HEK293T (cell line): ENCODE measurements at regions not wholly inside any gene's neighbourhood (a gene's known extent, or its start where the extent isn't known, plus 50 kb on each side); places are given as distances from the start of the nearest gene placed in this dataset.

Experiments used
- CTCF ChIA-PET: fragments of 350-600 bp; formaldehyde crosslinking; extraction: SDS; loops from one replicate; lab custom pipeline; 2021; ENCODE audit warnings: antibody characterized with exemption, inconsistent platforms; lab: Yijun Ruan, JAX
- POLR2A ChIA-PET: fragments of 350-600 bp; formaldehyde crosslinking; extraction: SDS; loops from one replicate; lab custom pipeline; 2020; ENCODE audit warnings: antibody characterized with exemption, inconsistent platforms; lab: Yijun Ruan, JAX
- DNase-seq: peaks from one replicate; pipeline ENCODE4 v3.0.0; 2012; ENCODE audit warnings: mixed read lengths; ENCODE audit errors: extremely low spot score
- ARNT ChIP-seq: fragments of 450-650 bp; IDR thresholded peaks from 2 replicates; pipeline ENCODE4 v1.6.1; 2017; ENCODE audit warnings: mild to moderate bottlenecking
- BHLHE40 ChIP-seq: fragments of 450-650 bp; IDR thresholded peaks from 2 replicates; pipeline ENCODE4 v1.6.1; 2016; ENCODE audit warnings: mild to moderate bottlenecking, moderate library complexity, borderline replicate concordance
- CTBP1 ChIP-seq: fragments of 450-650 bp; IDR thresholded peaks from 2 replicates; pipeline ENCODE4 v1.6.1; 2016; ENCODE audit warnings: borderline replicate concordance
- ELF4 ChIP-seq: fragments of 450-650 bp; IDR thresholded peaks from 2 replicates; pipeline ENCODE4 v1.6.1; 2017; ENCODE audit warnings: antibody characterized with exemption
- FOXA1 ChIP-seq: fragments of 450-650 bp; IDR thresholded peaks from 2 replicates; pipeline ENCODE4 v1.6.1; 2016; ENCODE audit warnings: mild to moderate bottlenecking
- FOXK2 ChIP-seq: fragments of 450-650 bp; IDR thresholded peaks from 2 replicates; pipeline ENCODE4 v1.6.1; 2016; ENCODE audit warnings: mild to moderate bottlenecking
- FOXM1 ChIP-seq: fragments of 450-650 bp; IDR thresholded peaks from 2 replicates; pipeline ENCODE4 v1.6.1; 2017; ENCODE audit warnings: mild to moderate bottlenecking, borderline replicate concordance
- HDGF ChIP-seq: fragments of 450-650 bp; IDR thresholded peaks from 2 replicates; pipeline ENCODE4 v1.6.1; 2017; ENCODE audit warnings: antibody characterized with exemption, borderline replicate concordance
- L3MBTL2 ChIP-seq: fragments of 450-650 bp; conservative IDR thresholded peaks from 2 replicates; pipeline ENCODE4 v1.6.1; 2016; ENCODE audit warnings: mild to moderate bottlenecking
- LEF1 ChIP-seq: fragments of 450-650 bp; IDR thresholded peaks from 2 replicates; pipeline ENCODE4 v1.6.1; 2017; ENCODE audit warnings: mild to moderate bottlenecking, borderline replicate concordance
- NFRKB ChIP-seq: fragments of 450-650 bp; IDR thresholded peaks from 2 replicates; pipeline ENCODE4 v1.6.1; 2016; ENCODE audit warnings: mild to moderate bottlenecking, moderate library complexity
- PKNOX1 ChIP-seq: fragments of 450-650 bp; IDR thresholded peaks from 2 replicates; pipeline ENCODE4 v1.6.1; 2016
- SP1 ChIP-seq: fragments of 450-650 bp; IDR thresholded peaks from 2 replicates; pipeline ENCODE4 v1.6.1; 2017
- SUZ12 ChIP-seq: fragments of 450-650 bp; IDR thresholded peaks from 2 replicates; pipeline ENCODE4 v1.6.1; 2016; ENCODE audit warnings: mild to moderate bottlenecking
- TARDBP ChIP-seq: fragments of 450-650 bp; IDR thresholded peaks from 2 replicates; pipeline ENCODE4 v1.6.1; 2016
- ZNF384 ChIP-seq: fragments of 450-650 bp; IDR thresholded peaks from 2 replicates; pipeline ENCODE4 v1.6.1; 2016

- CTCF ChIA-PET: no interaction called here
- no peak for TF ChIP-seq FOXA1
- TF ChIP-seq BHLHE40: no peak
- TF ChIP-seq SUZ12: no peak
- TF ChIP-seq HDGF: no peak
- no peak for TF ChIP-seq ARNT
- no peak for TF ChIP-seq ELF4
- TF ChIP-seq ZNF384: no peak
- TF ChIP-seq TARDBP: no peak
- no peak for TF ChIP-seq SP1
- TF ChIP-seq PKNOX1: no peak
- TF ChIP-seq FOXK2: no peak
- no peak for TF ChIP-seq FOXM1
- no peak for TF ChIP-seq NFRKB
- TF ChIP-seq CTBP1: no peak
- no peak for TF ChIP-seq L3MBTL2
- TF ChIP-seq LEF1: no peak
- no peak for DNase-seq
- POLR2A ChIA-PET: no interaction called here
These were observed 362.9 kb upstream of the ZNF32 start for GRCh38 chr10:44011603-44011981.

- CTCF ChIA-PET: no interaction called here
- no peak for DNase-seq
- no peak for TF ChIP-seq HDGF
- no peak for TF ChIP-seq SUZ12
- TF ChIP-seq BHLHE40: no peak
- no peak for TF ChIP-seq PKNOX1
- TF ChIP-seq LEF1: no peak
- no peak for TF ChIP-seq FOXA1
- no peak for TF ChIP-seq TARDBP
- TF ChIP-seq FOXK2: no peak
- no peak for TF ChIP-seq FOXM1
- TF ChIP-seq ARNT: no peak
- no peak for TF ChIP-seq ZNF384
- TF ChIP-seq NFRKB: no peak
- no peak for TF ChIP-seq CTBP1
- no peak for TF ChIP-seq ELF4
- TF ChIP-seq L3MBTL2: no peak
- no peak for TF ChIP-seq SP1
- POLR2A ChIA-PET: no interaction called here
These were observed 362.4 kb upstream of the ZNF32 start for GRCh38 chr10:44010873-44011602.

- TF ChIP-seq FOXK2 (no peak), SP1 (no peak), BHLHE40 (no peak), ZNF384 (no peak), SUZ12 (no peak), LEF1 (no peak), L3MBTL2 (no peak)
- no peak for DNase-seq
- CTCF ChIA-PET: no interaction called here
- POLR2A ChIA-PET: no interaction called here
These were observed 361.4 kb upstream of the ZNF32 start for GRCh38 chr10:44009891-44010632.

GRCh38 chr10:44008917-44009709 is 360.4 kb upstream of the ZNF32 start:
- ChIA-PET CTCF (interaction anchor here (0.9 kb wide), 1 partner anchor 320 kb away, joined by 3 read pairs; no protein-coding TSS in a partner anchor), POLR2A (no interaction called here)
- TF ChIP-seq L3MBTL2 (no peak), ELF4 (no peak), TARDBP (no peak), FOXK2 (no peak), SP1 (no peak), FOXM1 (no peak)
- no peak for DNase-seq

- no peak for DNase-seq
- TF ChIP-seq L3MBTL2 (no peak), SP1 (no peak), ZNF384 (no peak), FOXA1 (no peak), CTBP1 (no peak), LEF1 (no peak), HDGF (no peak), ELF4 (no peak), SUZ12 (no peak), FOXM1 (no peak), TARDBP (no peak), PKNOX1 (no peak)
- POLR2A ChIA-PET: no interaction called here
- CTCF ChIA-PET: interaction anchor here (0.9 kb wide), 1 partner anchor 320 kb away, joined by 3 read pairs; no protein-coding TSS in a partner anchor
These were observed 359.7 kb upstream of the ZNF32 start for GRCh38 chr10:44008270-44008916.
